HL-60 (cell line): ENCODE measurements at regions not wholly inside any gene's neighbourhood (a gene's known extent, or its start where the extent isn't known, plus 50 kb on each side); places are given as distances from the start of the nearest gene placed in this dataset.

Source experiments
- DNase-seq, 2 experiments: peaks; one replicate each; pipeline ENCODE4 v3.0.0-alpha.2; 2010 to 2020; ENCODE audit warnings: low read depth in 1 of 2, low spot score in 1 of 2
- H3K27ac ChIP-seq: fragments of 250-450 bp; sonication (Bioruptor Pico); replicated peaks from 2 replicates; pipeline ENCODE4 v1.5.1; 2020; ENCODE audit warnings: mild to moderate bottlenecking, moderate library complexity
- H3K27me3 ChIP-seq: fragments of 250-450 bp; sonication (Bioruptor Pico); 2 replicates; pipeline ENCODE4 v1.5.1; 2021; ENCODE audit warnings: mild to moderate bottlenecking, moderate library complexity; ENCODE audit not compliant: insufficient read depth, poor library complexity, severe bottlenecking
- H3K4me3 ChIP-seq: replicated peaks from 2 replicates; pipeline ENCODE4 v1.5.1; 2011; ENCODE audit warnings: mild to moderate bottlenecking, control low read depth, low read length; ENCODE audit not compliant: insufficient read depth
- CTCF ChIP-seq: IDR thresholded peaks from one replicate; pipeline ENCODE4 v1.5.1; 2011; ENCODE audit warnings: low read length, control low read depth, inconsistent platforms; ENCODE audit not compliant: insufficient read depth
- GABPA ChIP-seq: IDR thresholded peaks from 2 replicates; pipeline ENCODE4 v1.6.1; 2012; ENCODE audit warnings: low read depth
- POLR2AphosphoS5 ChIP-seq: IDR thresholded peaks from 2 replicates; pipeline ENCODE4 v1.6.1; 2012; ENCODE audit warnings: low read depth
- REST ChIP-seq: IDR thresholded peaks from 2 replicates; pipeline ENCODE4 v1.6.1; 2012; ENCODE audit warnings: low read depth; ENCODE audit not compliant: insufficient replicate concordance
- SPI1 ChIP-seq: IDR thresholded peaks from 2 replicates; pipeline ENCODE4 v1.6.1; 2012; ENCODE audit warnings: low read depth, mild to moderate bottlenecking, borderline replicate concordance

DNA sequence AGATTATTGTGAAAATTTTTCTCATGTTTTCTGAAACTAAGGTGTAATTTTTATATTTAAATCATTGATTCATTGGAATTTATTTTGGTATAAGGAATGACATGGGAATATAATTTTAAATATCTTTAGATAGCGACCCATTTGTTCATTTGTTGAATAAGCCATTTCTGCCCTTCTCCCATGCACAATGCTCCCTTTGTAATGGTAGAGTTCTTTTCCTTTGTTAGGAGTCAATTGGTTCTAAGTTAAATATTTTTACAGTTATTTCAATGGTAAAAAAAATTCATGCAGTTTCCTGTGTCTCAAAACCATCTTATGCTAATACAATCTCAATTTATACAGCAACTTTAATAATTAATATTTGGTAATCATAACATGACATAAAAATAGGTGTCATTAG is 218.8 kb upstream of the C11orf87 start:
- DNase-seq, result no peak
- no peak overlapping the region for H3K4me3 ChIP-seq
- TF ChIP-seq GABPA, result no peak
- TF ChIP-seq SPI1, result no peak
- no peak for TF ChIP-seq POLR2AphosphoS5
- no peak for TF ChIP-seq CTCF
- no peak for TF ChIP-seq REST
- no peaks in the 10 kb centered on the region for H3K27me3 ChIP-seq
- no peak overlapping the region for H3K27ac ChIP-seq

DNA sequence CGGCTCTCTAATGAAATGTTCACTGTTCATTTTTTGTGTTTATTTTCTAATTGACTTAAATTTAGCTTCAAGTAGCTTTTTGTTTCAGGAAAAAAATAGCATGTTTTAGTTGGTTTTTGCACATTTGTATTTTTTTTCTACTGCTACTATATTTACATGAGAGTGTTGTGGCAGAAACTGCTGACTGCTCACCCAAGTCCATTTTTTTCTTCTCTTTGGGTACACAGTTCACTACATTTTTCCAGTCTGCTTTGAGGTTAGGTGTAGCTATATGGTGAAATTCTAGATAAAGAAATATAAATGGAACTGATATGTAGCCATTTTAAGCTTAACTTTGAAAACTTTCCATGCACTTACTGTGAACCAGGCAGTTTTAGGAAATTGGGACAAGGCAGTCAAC is 216.7 kb upstream of the C11orf87 start:
- no peak overlapping the region for H3K4me3 ChIP-seq
- TF ChIP-seq POLR2AphosphoS5 (no peak), SPI1 (no peak), CTCF (no peak), REST (no peak), GABPA (no peak)
- no peak overlapping the region for H3K27ac ChIP-seq
- H3K27me3 ChIP-seq, result no peaks in the 10 kb centered on the region
- no peak for DNase-seq

- no peaks in the 10 kb centered on the region for H3K27me3 ChIP-seq
- TF ChIP-seq POLR2AphosphoS5, result no peak
- no peak for TF ChIP-seq GABPA
- no peak for TF ChIP-seq REST
- TF ChIP-seq SPI1, result no peak
- no peak for TF ChIP-seq CTCF
- DNase-seq, result no peak
- no peak overlapping the region for H3K4me3 ChIP-seq
- H3K27ac ChIP-seq, result no peak overlapping the region
Measured at GRCh38 chr11:109208121-109208520, 213.9 kb upstream of the C11orf87 start.
